ENCODE measurements at regions not wholly inside any gene's neighbourhood (a gene's known extent, or its start where the extent isn't known, plus 50 kb on each side); places are given as distances from the start of the nearest gene placed in this dataset.

DNA sequence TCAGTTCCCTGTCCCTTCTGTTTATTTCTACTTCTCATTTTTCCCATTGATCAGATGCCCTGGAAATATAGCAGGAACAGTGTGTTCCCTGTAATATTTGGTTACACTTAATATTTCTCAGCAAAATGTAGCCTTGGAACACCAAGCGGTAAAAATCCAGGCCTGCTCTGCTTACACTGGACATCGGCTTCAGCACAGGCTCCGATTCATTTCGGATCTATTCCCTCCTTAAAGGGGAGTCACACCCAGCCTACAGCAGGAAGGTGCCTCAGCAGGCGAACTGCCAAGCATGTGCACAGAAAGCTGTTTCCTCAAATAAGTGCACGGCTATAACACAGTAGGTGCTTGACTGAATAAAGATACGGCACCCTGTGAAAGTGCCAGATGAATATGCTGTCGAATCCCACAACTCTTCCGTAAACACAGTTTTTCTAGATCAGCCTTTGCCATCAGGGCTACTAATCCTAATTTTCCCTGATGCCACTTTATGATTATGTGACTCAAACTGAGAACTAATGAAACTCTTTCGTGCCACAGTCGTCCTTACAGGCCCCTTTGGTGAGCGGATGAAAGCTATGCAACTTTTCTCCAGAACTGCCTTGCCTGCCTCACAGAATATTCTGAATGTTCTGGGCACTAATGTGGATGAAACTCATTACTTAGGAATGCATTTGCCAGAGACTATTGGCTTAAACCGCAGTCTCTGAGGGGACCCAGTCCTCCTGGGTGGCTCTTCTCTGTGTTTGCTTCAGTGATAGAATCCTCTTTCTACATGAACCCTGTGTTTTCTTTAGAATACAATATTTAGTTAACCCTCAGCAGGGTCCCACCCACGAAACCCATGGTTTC is 275.5 kb upstream of the RUNX1 start:
- TF ChIP-seq, protein P1, sequence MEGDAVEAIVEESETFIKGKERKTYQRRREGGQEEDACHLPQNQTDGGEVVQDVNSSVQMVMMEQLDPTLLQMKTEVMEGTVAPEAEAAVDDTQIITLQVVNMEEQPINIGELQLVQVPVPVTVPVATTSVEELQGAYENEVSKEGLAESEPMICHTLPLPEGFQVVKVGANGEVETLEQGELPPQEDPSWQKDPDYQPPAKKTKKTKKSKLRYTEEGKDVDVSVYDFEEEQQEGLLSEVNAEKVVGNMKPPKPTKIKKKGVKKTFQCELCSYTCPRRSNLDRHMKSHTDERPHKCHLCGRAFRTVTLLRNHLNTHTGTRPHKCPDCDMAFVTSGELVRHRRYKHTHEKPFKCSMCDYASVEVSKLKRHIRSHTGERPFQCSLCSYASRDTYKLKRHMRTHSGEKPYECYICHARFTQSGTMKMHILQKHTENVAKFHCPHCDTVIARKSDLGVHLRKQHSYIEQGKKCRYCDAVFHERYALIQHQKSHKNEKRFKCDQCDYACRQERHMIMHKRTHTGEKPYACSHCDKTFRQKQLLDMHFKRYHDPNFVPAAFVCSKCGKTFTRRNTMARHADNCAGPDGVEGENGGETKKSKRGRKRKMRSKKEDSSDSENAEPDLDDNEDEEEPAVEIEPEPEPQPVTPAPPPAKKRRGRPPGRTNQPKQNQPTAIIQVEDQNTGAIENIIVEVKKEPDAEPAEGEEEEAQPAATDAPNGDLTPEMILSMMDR (IDR thresholded peaks at IDR 0.05; ENCODE audit: low read depth, low read length), result no peak
- no peak for DNase-seq (ENCODE audit: extremely low read depth, low read depth)

DNA sequence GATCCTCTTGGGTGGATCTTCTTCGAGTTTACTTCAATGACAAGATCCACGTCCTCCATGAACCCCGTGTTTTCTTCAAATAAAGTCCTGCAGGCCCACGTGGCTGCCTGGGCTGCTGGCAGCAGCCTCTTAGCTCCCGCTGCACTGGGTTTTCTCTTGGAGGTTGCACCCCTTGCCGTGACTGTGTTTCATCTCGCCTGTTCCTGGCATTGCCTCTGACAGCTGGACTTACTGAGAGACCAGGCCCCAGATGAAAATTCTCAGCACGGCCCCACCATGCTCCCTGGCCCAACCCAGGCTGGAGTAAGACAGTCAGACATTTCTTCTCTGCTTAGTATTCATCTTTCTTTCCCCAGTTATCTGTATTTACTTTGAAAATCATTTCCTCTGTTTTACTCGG is 274.8 kb upstream of the RUNX1 start:
- DNase-seq (ENCODE audit: extremely low read depth, low read depth), result no peak
- TF ChIP-seq, protein P1 (IDR thresholded peaks at IDR 0.05; ENCODE audit: low read depth, low read length), result no peak

DNA sequence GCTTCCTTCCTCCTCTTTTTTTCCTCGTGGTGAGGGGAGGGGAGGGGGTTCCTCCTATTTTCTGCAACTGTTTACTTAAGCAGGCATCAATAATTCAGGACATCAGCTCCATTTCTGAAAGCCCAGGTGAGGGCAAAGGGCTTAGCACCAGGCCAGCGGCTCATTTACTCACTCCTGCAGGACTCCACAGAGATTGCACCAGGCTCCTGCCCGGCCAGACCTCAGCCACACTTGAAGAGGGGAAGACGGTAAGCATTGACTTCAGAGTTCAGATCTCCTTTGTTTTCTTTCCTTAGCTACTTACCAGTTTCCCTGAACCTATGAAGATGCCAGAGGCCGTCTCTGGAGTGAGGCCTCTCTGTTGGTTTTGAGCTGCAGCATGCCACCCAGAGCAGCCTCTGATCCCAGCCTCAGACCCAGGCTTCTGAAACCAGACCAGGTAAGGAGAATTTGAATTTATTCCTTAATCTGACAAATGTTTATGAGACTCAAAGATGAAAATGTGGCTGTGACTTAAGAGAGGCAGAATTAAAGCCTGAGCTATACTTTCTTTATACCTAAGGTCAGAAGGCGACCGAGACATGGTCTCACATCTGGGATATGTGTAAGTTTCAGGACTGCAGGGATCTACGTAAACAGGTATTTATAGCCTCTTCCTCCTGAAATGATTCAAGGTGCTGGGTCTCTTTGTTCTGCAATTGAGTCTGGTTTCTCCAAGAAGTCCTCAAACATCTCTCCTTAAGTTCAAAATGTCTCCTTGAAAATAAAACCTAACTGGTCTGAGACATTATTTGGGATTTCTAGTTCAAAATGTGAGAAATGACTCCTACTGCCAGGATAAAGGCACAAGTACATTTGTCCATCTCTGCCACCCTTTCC is 272.5 kb upstream of the RUNX1 start:
- DNase-seq (ENCODE audit: extremely low read depth, low read depth), result no peak
- TF ChIP-seq, protein P1 (IDR thresholded peaks at IDR 0.05; ENCODE audit: low read depth, low read length), result no peak

DNA sequence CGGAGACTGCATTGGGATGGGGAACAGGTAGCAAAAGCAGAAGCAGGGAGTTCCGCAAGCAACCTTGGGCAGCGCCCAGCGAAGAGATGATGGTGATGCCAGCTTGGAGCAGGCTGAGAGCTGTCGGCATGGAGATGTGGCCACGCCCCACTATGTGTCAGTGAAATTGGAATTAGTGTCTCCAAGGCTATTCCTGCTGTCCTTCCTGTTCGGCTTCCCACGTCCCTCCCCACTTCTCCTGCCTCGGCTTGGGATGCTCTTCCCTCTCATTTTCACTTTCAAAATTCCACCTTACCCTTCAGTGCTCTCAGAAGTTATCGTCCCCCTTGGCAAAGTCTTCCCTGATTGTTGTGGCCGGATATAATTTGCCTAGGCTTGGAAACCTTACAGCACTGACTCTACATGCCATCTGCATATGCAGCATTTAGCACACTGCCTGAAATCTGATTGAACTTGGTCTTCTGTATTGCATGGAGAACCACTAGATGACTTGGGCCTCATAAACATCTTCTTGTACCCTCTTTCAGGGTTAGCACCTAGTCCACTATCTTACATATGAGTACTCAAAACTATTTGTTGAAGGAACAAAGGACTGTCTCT is 270.7 kb upstream of the RUNX1 start:
- DNase-seq (ENCODE audit: extremely low read depth, low read depth), result no peak
- TF ChIP-seq, protein P1 (IDR thresholded peaks at IDR 0.05; ENCODE audit: low read depth, low read length), result no peak

DNA sequence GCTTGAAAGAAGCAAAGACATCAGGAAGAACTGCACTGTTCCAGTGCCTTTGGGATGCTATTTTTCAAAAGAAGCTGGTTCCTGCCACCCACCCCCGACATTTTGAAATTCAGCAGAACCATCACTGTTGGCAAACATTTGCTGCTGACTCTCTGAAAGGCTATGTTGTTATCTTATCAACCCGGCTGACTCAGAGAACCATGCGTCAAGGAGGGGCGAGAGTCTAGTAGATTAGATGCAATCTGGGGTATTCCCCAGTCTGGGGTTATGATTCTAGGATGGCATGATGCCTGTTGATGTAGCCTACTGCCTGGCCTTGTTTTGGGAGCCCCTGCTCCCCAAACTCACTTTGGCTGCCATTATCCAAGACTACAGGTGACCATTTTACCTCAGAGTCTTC is 267.8 kb upstream of the RUNX1 start:
- TF ChIP-seq, protein P1 (IDR thresholded peaks at IDR 0.05; ENCODE audit: low read depth, low read length), result no peak
- no peak for DNase-seq (ENCODE audit: extremely low read depth, low read depth)

DNA sequence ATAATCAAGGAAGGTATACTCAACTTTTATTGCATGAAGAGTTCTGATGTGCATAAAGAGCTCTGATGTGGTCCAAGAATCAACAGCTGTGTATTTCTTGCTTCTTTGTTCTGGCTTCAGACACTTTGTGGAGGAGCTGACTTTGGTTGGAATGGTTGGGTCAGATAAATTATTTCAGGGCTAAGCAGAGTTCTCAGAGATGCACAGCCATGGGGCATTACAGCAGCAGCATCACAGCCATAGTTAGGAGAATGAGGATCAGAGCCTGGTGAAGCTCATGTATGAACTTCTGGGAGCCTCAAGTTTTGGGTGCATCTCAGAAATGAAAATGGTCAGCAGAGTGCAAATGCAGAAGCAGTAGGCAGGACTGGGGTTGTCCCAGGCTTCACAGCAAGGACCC is 267.4 kb upstream of the RUNX1 start:
- no peak for DNase-seq (ENCODE audit: extremely low read depth, low read depth)
- TF ChIP-seq, protein P1 (IDR thresholded peaks at IDR 0.05; ENCODE audit: low read depth, low read length), result no peak

Data from AG09319 (cell line).